NB4 (cell line): ENCODE measurements at regions not wholly inside any gene's neighbourhood (a gene's known extent, or its start where the extent isn't known, plus 50 kb on each side); places are given as distances from the start of the nearest gene placed in this dataset.

Experiments used
- DNase-seq: peaks from one replicate; pipeline ENCODE4 v3.0.0; 2010; ENCODE audit warnings: low read depth
- H3K4me3 ChIP-seq: one replicate; pipeline ENCODE4 v1.5.1; 2011; ENCODE audit warnings: mild to moderate bottlenecking, low read depth, low read length, moderate library complexity
- CTCF ChIP-seq: IDR thresholded peaks from one replicate; pipeline ENCODE4 v1.5.1; 2012; ENCODE audit warnings: low read depth, low read length
- MAX ChIP-seq: IDR thresholded peaks from 2 replicates; pipeline ENCODE4 v1.6.1; 2011; ENCODE audit warnings: low read depth, low read length
- MYC ChIP-seq: IDR thresholded peaks from 2 replicates; pipeline ENCODE4 v1.6.1; 2011; ENCODE audit warnings: low read depth, low read length
- POLR2A ChIP-seq: IDR thresholded peaks from 2 replicates; pipeline ENCODE4 v1.6.1; 2011; ENCODE audit warnings: mild to moderate bottlenecking; ENCODE audit not compliant: insufficient read length; ENCODE audit errors: extremely low read depth

- no peak overlapping the region for H3K4me3 ChIP-seq
- TF ChIP-seq MAX (no peak), CTCF (no peak), POLR2A (no peak), MYC (no peak)
- DNase-seq, result no peak
These were observed 115.3 kb upstream of the SPIN1 start for GRCh38 chr9:88272986-88273385.

- TF ChIP-seq MAX, result no peak
- TF ChIP-seq MYC, result no peak
- TF ChIP-seq CTCF, result no peak
- no peak for TF ChIP-seq POLR2A
- no peak for DNase-seq
- no peak overlapping the region for H3K4me3 ChIP-seq
These were observed 117.8 kb upstream of the SPIN1 start for GRCh38 chr9:88270413-88270812.

GRCh38 chr9:88268886-88269285, 119.4 kb upstream of the SPIN1 start:
- DNase-seq, result no peak
- H3K4me3 ChIP-seq, result no peak overlapping the region
- no peak for TF ChIP-seq CTCF
- no peak for TF ChIP-seq POLR2A
- no peak for TF ChIP-seq MYC

GRCh38 chr9:88267283-88267682, 121.0 kb upstream of the SPIN1 start:
- no peak overlapping the region for H3K4me3 ChIP-seq
- DNase-seq, result no peak
- TF ChIP-seq POLR2A (no peak), MYC (no peak), CTCF (no peak), MAX (no peak)

GRCh38 chr9:88266416-88266815, 121.8 kb upstream of the SPIN1 start:
- DNase-seq, result no peak
- no peak overlapping the region for H3K4me3 ChIP-seq
- TF ChIP-seq CTCF (no peak), POLR2A (no peak), MYC (no peak), MAX (no peak)

- no peak overlapping the region for H3K4me3 ChIP-seq
- TF ChIP-seq POLR2A (no peak), CTCF (no peak)
- DNase-seq, result no peak
These were observed 120.7 kb upstream of the SPATA31C2 start for GRCh38 chr9:88259001-88259400.
